Smooth muscle cell (in vitro differentiated cells): ENCODE measurements at regions not wholly inside any gene's neighbourhood (a gene's known extent, or its start where the extent isn't known, plus 50 kb on each side); places are given as distances from the start of the nearest gene placed in this dataset.
"Not testable (repeated sequence)": the region's sequence is repeated elsewhere in the genome, so short reads cannot be mapped to it uniquely, and the experiment has no call there.

Source experiments
- DNase-seq: peaks from one replicate; lab custom pipeline; 2025; ENCODE audit not compliant: unreplicated experiment; lab: John Stamatoyannopoulos, UW
- H2AFZ ChIP-seq: fragments of 200-600 bp; sonication (generic); 2 replicates; pipeline ENCODE4 v1.6.0; 2016; ENCODE audit warnings: antibody characterized with exemption, low read depth, mild to moderate bottlenecking
- H3F3A ChIP-seq: fragments of 200-600 bp; sonication (generic); 2 replicates; pipeline ENCODE4 v1.6.0; 2017; ENCODE audit warnings: antibody characterized with exemption, low read depth
- H3K27ac ChIP-seq: fragments of 200-600 bp; sonication (generic); 2 replicates; pipeline ENCODE4 v1.5.1; 2016; ENCODE audit warnings: low read depth, mild to moderate bottlenecking
- H3K27me3 ChIP-seq: fragments of 200-600 bp; sonication (generic); 2 replicates; pipeline ENCODE4 v1.6.1; 2016; ENCODE audit warnings: low read depth, mild to moderate bottlenecking
- H3K36me3 ChIP-seq: fragments of 200-600 bp; sonication (generic); 2 replicates; pipeline ENCODE4 v1.5.1; 2016; ENCODE audit warnings: low read depth
- H3K4me1 ChIP-seq: fragments of 200-600 bp; sonication (generic); 2 replicates; pipeline ENCODE4 v1.5.1; 2016; ENCODE audit warnings: low read depth
- H3K4me2 ChIP-seq: fragments of 200-600 bp; sonication (generic); 2 replicates; pipeline ENCODE4 v1.6.0; 2016; ENCODE audit warnings: mild to moderate bottlenecking
- H3K4me3 ChIP-seq: fragments of 200-600 bp; sonication (generic); 2 replicates; pipeline ENCODE4 v1.5.1; 2016; ENCODE audit warnings: mild to moderate bottlenecking
- H3K79me2 ChIP-seq: fragments of 200-600 bp; sonication (generic); 2 replicates; pipeline ENCODE4 v1.6.0; 2016; ENCODE audit warnings: low read depth, mild to moderate bottlenecking
- H3K9ac ChIP-seq: fragments of 200-600 bp; sonication (generic); 2 replicates; pipeline ENCODE4 v1.6.0; 2016; ENCODE audit warnings: low read depth
- H3K9me3 ChIP-seq: fragments of 200-600 bp; sonication (generic); replicated peaks from 2 replicates; pipeline ENCODE4 v1.5.1; 2016; ENCODE audit warnings: low read depth
- H4K20me1 ChIP-seq: fragments of 200-600 bp; sonication (generic); 2 replicates; pipeline ENCODE4 v1.6.0; 2016; ENCODE audit warnings: low read depth
- WGBS: methylation state at CpG from one replicate; pipeline ENCODE4 v1.1.7; 2016; ENCODE audit warnings: low lambda C conversion rate; 5-methylcytosine and 5-hydroxymethylcytosine counted together
- TF ChIP-seq, protein P1 (sequence below): fragments of 200-600 bp; sonication (generic); IDR thresholded peaks from 2 replicates; pipeline ENCODE4 v1.5.1; 2017; ENCODE audit warnings: borderline replicate concordance, mild to moderate bottlenecking, antibody characterized with exemption; ENCODE audit not compliant: insufficient read depth, poor library complexity, severe bottlenecking

DNA sequence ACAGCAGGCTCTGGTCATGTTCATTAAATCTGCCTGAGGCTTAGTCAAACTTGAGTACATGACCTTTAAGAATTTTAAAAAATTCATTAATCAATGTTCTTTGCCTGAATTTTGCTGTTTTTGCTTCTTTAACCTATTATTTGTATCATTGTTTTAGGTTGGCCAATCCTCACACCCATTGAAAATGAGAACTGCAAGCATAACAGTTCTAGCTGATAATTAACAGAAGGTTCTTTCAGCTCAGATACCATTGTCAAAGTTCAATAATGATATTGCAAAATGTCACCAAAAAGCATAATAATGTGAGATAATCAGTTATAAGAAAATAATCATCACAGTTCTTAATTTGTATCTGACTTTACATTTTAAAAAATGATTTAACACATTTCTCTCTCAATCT is 583.1 kb downstream of the TFAP2A start:
- no peaks in the 10 kb centered on the region for H3K9me3 ChIP-seq
- H3K4me3 ChIP-seq: no peak overlapping the region
- H3K27me3 ChIP-seq: no peaks in the 10 kb centered on the region
- no peaks in the 10 kb centered on the region for H3F3A ChIP-seq
- H3K79me2 ChIP-seq: no peaks in the 10 kb centered on the region
- no peak overlapping the region for H3K9ac ChIP-seq
- TF ChIP-seq, protein P1, sequence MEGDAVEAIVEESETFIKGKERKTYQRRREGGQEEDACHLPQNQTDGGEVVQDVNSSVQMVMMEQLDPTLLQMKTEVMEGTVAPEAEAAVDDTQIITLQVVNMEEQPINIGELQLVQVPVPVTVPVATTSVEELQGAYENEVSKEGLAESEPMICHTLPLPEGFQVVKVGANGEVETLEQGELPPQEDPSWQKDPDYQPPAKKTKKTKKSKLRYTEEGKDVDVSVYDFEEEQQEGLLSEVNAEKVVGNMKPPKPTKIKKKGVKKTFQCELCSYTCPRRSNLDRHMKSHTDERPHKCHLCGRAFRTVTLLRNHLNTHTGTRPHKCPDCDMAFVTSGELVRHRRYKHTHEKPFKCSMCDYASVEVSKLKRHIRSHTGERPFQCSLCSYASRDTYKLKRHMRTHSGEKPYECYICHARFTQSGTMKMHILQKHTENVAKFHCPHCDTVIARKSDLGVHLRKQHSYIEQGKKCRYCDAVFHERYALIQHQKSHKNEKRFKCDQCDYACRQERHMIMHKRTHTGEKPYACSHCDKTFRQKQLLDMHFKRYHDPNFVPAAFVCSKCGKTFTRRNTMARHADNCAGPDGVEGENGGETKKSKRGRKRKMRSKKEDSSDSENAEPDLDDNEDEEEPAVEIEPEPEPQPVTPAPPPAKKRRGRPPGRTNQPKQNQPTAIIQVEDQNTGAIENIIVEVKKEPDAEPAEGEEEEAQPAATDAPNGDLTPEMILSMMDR: no peak
- H3K4me2 ChIP-seq: no peak overlapping the region
- no peak for DNase-seq
- H3K36me3 ChIP-seq: no peaks in the 10 kb centered on the region
- H4K20me1 ChIP-seq: no peaks in the 10 kb centered on the region
- H3K4me1 ChIP-seq: peaks cover 7% of the 10 kb centered on the region
- H3K27ac ChIP-seq: no peak overlapping the region
- no peak overlapping the region for H2AFZ ChIP-seq

DNA sequence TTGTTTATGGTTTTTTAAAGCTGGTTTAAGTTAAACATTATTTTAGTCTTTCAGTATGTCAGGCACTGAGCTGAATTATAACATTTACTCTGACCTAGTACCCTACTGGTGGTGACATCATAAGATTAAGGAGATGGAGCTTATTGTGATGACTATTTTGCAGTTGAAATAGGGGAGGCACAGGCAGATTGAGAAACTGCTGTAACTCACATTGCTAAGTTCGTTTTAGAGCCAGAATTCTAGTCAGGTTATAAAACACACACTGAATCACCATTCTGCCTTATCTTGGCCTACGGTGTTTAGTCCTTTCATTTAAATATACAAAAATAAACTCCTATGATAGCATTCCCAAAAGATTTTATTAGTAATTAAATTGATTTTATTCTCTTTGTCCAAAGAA is 584.1 kb downstream of the TFAP2A start:
- peaks cover 7% of the 10 kb centered on the region for H3K4me1 ChIP-seq
- no peaks in the 10 kb centered on the region for H3K36me3 ChIP-seq
- no peaks in the 10 kb centered on the region for H3K9me3 ChIP-seq
- no peak overlapping the region for H2AFZ ChIP-seq
- TF ChIP-seq, protein P1: no peak
- 47% methylated on average over 2 of the region's 2 CpGs for WGBS
- H3K27me3 ChIP-seq: no peaks in the 10 kb centered on the region
- H3K79me2 ChIP-seq: no peaks in the 10 kb centered on the region
- H3K4me2 ChIP-seq: no peak overlapping the region
- H3K27ac ChIP-seq: no peak overlapping the region
- H4K20me1 ChIP-seq: no peaks in the 10 kb centered on the region
- no peak for DNase-seq
- no peak overlapping the region for H3K4me3 ChIP-seq
- no peak overlapping the region for H3K9ac ChIP-seq
- no peaks in the 10 kb centered on the region for H3F3A ChIP-seq

DNA sequence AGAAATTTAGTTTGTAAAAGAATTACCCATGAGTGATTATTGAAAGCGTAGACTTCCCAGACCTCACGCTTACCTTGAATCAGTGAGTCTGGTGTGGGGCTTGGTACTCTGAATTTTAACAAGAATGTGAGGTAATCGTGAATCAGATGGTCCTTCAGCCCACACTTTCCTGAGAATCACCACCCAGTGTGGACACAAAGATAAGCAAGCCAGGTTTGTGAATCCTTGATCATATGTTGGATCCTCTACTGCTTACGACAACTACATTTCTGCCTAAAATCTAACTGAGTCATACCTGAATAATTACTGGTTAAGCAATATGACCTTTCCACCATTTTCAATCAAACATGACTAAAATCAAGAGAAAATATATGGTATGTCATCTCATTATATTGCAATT is 589.3 kb downstream of the TFAP2A start:
- Histone ChIP-seq H3K79me2 (no peaks in the 10 kb centered on the region), H3K27me3 (no peaks in the 10 kb centered on the region), H3K9me3 (no peaks in the 10 kb centered on the region), H3K4me3 (no peak overlapping the region), H3F3A (no peaks in the 10 kb centered on the region), H4K20me1 (no peaks in the 10 kb centered on the region), H2AFZ (no peak overlapping the region), H3K27ac (no peak overlapping the region), H3K36me3 (no peaks in the 10 kb centered on the region), H3K4me1 (peaks cover 7% of the 10 kb centered on the region), H3K9ac (no peak overlapping the region), H3K4me2 (no peak overlapping the region)
- WGBS: 86% methylated on average over 4 of the region's 4 CpGs
- no peak for DNase-seq
- TF ChIP-seq, protein P1: no peak

DNA sequence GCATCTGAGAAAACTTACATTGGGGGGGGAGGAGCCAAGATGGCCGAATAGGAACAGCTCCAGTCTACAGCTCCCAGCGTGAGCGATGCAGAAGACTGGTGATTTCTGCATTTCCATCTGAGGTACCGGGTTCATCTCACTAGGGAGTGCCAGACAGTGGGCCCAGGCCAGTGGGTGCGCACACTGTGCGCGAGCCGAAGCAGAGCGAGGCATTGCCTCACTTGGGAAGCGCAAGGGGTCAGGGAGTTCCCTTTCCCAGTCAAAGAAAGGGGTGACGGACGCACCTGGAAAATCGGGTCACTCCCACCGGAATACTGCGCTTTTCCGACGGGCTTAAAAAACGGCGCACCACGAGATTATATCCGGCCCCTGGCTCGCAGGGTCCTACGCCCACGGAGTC is 604.1 kb downstream of the TFAP2A start:
- H3K27me3 ChIP-seq, H3K4me1 ChIP-seq, H3K4me2 ChIP-seq, DNase-seq, H4K20me1 ChIP-seq, H3F3A ChIP-seq, H3K9ac ChIP-seq, H3K79me2 ChIP-seq, H3K36me3 ChIP-seq, H3K9me3 ChIP-seq, H3K27ac ChIP-seq: not testable (repeated sequence)
- peak overlapping the region; percentile 8 for H3K4me3 ChIP-seq
- WGBS: 69% methylated on average over 24 of the region's 24 CpGs
- peak overlapping the region; percentile 37 for H2AFZ ChIP-seq
